Stimulated activated CD8-positive, alpha-beta memory T cell treated with anti-CD3 and anti-CD28 coated beads, Interleukin-12 subunit alpha, Interleukin-12 subunit beta, amount 100 ng/mL, for 4 hours (primary cell): ENCODE measurements at regions not wholly inside any gene's neighbourhood (a gene's known extent, or its start where the extent isn't known, plus 50 kb on each side); places are given as distances from the start of the nearest gene placed in this dataset.
"Not testable (repeated sequence)": the region's sequence is repeated elsewhere in the genome, so short reads cannot be mapped to it uniquely, and the experiment has no call there.

Source experiments
- DNase-seq: peaks from one replicate; pipeline ENCODE4 v3.0.0-alpha.2; 2020; ENCODE audit warnings: low read depth

DNA sequence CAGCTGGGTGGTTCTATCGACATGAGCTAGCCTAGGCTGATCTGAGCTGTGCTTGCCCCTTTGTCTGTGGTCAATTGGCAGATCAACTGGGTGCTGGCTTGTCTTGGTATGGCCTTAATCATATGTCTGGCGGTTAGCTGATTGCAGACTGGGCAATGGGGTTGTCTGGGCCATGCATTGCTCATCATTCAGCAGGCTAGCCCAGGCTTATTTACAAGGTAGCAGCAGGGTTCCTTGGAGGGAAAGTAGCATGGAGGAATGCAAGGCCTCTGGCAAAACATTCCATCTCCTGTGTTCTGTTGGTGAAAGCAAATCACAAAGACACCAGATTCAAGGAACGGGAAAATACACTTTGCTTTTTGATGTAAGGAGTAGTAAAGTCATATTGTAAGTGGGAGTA is 84.0 kb upstream of the IVNS1ABP start:
- DNase-seq: no peak

DNA sequence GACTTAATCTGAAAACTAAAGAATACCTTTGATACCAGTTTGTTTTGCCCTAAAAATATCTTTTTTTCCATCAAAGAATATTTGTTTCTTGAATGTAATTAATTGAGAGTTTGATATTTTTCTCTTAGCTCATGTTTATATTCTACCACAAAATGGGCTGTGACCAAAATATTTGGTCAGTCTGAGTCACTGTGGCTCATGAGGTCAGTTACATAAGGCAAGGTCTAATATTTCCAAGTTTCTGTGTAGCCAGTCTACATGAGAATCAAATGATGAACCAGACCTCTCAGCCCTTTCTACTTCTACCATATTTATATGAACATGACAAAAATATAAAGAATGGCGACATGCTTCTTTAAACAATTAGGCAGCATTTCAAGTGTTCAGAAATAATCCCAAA is 83.0 kb upstream of the IVNS1ABP start:
- no peak for DNase-seq

DNA sequence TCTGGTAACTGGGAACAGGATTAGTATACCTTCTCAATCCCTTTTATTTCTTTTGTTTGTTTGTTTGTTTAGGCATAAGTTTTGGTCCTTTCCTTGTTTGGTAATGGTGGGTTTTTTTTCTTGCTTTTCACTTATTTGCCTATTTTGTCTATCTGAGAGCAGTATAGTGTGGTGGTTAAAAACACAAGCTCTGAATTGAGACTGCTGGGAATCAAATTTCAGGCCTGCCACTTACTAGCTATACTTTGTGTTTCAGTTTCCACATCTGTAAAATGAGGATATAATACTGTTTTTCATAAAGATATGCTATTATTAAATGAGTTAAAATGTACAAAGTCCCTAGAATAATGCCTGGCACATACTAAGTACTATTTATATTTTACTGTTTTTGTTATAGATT is 81.6 kb upstream of the IVNS1ABP start:
- no peak for DNase-seq

DNA sequence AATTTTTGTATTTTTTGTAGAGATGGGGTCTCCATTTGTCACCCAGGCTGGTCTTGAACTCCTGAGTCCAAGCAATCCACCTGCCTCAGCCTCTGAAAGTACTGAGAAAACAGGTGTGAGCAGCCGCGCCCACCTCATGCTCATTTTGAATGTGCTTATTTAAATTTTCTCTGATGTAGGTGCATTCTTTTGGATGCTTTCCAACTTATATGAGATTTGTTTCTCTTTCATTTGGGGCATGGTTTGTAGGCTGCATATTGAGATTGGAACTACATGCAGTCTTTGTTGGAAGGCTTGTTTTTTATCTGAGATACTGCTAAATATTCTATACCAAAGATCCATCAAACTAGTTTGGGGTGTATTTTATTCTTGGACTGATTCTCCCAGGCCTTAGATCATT is 81.0 kb upstream of the IVNS1ABP start:
- no peak for DNase-seq

DNA sequence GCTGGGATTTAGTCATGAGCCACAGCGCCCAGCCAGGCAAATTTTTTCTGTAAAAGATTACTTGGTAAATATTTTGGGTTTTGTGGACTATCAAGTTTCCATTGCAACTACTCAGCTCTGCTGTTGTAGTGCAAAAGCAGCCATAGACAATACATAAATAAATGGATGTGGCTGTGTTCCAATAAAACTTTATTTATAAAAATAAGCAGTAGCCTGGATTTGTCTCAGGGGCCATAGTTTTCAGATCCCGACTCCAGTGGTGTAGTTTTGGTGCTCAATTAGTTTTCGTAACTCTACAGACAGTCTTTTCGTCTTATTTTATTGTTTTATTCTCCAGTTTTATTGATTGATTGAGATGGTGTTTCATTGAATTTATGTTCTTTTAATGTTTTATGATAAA is 80.1 kb upstream of the IVNS1ABP start:
- no peak for DNase-seq

DNA sequence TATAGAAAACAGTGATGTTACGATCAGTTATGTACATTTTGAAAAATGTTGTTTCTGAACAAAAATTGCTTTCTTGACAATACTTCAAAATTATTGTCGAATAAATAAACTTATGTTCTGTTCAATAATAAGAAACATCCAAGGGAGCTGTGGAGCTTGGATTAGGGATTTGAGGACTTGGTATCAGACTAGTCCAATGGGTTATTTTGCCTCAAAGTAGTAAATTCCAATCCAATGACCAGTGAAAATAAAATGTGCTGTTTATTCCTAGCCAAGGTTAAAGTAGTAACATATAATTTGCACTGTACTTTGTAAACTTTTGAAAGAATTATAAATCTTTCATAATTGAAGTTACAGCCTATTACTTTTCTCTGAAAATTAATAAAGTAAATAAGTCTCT is 79.1 kb upstream of the IVNS1ABP start:
- no peak for DNase-seq

DNA sequence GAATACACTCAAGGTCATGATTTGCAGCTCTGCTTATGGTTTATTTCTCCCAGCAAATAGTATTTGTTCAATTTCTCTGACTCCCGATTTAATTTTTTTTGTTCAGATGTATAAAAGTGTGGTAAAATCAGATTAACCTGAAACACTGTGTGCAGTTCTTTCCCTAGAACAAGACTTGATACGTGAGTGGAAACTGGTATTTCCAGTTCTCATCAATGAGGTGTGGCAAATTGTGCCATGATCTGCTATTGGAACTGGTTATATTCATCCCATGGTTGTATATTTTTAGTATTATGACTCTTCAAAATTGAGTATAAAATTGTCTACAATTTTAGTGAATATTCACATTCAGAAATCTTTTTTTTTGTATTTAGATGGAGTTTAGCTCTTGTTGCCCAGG is 76.8 kb upstream of the IVNS1ABP start:
- no peak for DNase-seq

DNA sequence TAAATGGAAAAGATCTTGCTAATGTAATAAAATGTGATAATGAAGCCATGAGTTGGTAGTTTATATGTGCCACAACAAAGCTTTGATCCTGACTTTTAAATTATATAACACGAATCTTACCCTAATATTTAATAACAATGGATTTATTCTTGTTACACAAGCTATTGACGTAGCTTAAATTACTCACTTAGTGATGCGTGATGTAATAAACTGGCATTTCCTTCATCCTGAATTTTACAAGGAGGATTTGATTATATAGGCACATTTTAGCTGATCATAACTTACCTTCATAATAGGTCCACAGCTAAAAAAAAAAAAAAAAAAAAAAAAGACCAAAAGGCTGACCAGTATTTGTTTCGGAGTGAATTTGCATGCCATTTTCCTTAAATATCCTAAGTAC is 76.2 kb upstream of the IVNS1ABP start:
- no peak for DNase-seq

DNA sequence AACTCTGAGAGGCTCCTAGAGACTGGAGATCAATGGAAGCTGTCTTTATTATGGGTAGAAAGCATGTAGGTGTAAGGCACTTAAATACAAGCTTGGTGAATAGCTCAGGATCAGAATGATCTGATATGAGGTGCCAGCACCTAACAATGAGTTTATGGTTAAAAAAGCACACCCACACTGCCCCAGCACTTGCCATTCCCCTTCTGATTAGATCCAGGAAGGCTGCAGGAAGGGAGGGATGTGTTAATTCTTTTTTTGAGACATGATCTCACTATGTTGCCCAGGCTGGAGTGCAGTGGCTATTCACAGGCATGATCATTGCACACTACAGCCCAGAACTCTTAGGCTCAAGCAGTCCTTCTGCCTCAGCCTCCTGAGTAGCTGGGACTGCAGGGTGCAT is 71.8 kb upstream of the IVNS1ABP start:
- DNase-seq: no peak

DNA sequence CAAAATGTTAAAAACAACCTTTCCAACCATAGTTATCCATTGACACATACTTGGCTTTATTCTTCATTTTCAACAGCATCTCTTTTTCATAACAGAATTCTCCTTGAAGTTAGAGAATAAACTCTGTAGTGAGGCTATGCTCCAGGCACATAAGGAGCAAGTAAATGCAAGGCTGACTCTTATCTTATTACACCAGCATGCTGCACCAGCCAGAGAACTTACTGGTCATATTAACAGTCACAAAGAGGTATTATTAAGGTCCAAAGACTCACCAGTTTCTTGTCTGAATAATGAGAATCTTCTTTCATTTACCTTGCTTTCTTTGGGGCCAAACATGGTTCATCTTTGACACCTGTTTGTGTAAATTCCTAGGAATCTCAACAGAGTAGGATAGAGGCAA is 71.3 kb upstream of the IVNS1ABP start:
- DNase-seq: no peak

DNA sequence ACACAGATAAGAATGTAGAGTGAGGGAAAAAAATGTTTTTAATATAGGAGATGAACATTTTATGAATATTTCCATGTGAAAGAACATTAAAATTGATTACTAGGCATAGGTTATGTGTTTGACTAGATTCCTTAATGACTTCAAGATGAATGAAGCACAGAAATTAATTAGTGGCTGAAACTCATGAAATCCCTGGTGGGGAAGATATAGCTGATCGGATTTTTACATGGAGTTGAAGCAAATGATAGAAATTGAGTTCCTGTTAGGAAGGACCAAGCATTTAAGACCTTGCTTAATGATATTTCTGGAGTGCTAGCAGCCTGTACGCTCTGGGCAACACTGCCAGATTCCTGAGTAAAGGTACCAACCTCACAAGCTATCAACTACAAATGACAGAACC is 68.9 kb upstream of the IVNS1ABP start:
- no peak for DNase-seq

DNA sequence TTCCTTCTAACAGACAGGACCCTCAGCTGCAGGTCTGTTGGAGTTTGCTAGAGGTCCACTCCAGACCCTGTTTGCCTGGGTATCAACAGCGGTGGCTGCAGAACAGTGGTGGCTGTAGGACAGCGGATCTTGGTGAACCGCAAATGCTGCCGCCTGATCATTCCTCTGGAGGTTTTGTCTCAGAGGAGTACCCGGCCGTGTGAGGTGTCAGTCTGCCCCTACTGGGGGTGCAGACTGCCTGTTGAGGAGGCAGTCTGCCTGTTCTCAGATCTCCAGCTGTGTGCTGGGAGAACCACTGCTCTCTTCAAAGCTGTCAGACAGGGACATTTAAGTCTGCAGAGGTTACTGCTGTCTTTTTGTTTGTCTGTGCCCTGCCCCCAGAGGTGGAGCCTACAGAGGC is 66.8 kb upstream of the IVNS1ABP start:
- not testable (repeated sequence) for DNase-seq

DNA sequence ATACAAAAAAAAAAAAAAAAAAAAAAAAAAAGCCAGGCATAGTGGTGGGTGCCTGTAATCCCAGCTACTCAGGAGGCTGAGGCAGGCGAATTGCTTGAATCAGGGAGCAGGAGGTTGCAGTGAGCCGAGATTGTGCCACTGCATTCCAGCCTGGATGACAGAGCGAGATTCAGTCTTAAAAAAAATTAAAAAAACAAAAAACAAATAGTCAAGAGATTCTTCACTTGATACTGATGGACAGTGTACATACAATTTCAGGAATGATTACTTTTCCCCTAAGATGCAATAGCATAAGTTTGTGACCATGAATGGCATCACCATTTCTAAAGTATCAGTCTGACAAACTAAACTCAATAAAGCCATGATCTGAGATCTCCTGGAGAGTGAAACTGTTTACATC is 60.8 kb upstream of the IVNS1ABP start:
- DNase-seq: no peak

DNA sequence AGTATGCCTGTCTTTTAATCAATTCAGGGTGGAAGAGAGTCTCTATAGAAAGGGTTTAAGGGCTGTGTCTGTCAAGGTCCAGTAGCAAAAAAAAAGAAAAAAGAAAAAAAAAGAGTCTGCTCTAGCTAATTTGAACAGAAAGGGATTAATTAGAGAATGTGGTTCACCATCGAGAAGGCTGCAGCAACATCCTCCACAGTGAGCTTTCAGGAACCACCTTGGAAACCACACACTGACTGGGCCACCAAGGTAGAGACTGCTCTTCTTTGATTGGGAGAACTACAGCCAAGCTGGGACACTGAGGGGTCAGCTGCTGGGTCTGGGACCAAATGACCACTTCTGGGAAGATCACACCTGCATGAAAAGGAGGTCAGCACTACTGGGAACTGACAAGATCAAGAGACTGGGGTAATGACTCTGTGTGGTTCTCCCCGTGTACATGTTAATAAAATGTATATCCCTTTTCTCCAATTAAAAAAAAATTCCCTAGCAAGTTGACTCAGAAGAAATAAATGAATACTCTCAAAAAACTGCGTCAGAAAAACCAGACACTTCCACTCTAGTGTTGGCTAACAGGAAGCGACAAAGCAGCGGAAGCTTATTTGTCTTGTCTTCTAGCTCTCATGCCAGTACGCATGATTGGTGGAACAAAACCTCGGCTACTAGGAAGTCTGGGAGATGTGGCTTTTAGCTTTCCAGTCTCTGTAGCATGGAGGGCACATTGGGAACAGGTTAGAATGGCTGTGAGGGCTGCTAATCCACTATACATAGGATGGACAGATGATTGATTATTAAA is 60.0 kb upstream of the IVNS1ABP start:
- no peak for DNase-seq

DNA sequence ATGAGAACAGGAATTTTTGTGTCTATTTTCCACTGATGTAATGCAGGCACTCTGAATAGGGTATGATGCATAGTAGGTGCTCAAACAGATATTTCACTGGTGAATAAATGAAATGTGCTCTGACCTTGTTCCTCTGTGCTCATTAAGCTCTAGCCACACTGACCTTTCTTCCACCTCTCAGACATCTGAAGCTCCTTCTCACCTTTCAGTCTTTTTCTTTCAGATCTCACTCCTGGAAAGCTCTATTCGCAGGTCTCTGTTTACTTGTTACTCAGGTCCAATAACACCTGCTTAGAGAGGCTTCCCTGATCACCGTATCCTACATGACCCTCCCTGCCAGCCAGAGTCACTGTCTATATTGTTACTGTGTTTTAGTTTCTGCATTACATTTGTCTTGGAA is 59.2 kb upstream of the IVNS1ABP start:
- DNase-seq: no peak

DNA sequence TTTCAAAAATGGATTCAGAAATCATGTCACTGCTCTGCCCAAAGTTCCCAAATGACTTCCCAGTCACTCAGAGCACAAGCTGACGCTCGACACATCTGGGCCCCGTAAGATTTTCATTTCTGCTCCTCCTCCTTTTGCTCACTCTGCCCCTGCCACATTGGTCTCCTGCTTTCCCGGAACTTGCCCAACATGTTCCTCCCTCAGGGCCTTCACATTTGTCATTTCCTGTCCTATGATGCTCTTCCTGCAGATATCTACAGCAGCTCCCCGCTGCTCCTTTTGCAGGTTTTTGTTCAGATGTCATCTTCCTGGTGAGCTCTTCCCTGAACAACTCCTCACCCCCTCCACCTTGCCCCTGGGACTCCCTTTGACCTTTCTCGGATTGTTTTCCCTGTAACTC is 58.5 kb upstream of the IVNS1ABP start:
- DNase-seq: no peak

DNA sequence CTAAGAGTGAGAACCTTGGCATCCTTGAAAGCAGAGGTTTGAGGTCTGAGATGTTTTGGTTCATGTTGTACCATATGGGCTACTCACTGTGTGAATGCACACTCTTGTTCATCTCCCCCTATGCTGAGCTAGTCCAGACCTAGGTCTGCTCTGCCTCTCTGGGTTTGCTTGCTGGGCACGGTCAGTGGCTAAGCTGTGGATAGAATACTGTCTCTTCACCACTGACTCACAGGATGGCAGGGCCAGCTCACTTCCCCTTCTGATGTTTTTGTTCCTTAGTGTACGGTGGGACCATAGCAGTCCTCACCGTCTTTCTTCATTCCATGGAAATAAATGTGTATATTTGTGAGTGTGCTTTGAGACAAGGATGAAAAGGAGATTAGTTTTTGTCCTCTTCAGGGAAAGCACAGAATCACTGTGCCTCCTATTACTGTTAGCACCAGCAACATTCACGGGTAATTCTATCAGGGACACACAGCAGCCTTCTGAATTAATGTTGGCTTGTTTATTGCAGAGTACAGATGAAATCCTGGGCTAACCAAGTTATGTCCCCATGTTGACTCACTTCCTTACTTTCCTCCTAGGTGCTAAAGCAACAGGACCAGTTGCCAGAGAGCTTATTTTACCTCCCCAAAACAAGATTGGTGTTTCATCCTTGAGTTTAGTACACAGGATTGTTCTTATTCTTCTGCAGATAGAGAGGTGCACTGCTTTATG is 56.9 kb upstream of the IVNS1ABP start:
- DNase-seq: no peak

DNA sequence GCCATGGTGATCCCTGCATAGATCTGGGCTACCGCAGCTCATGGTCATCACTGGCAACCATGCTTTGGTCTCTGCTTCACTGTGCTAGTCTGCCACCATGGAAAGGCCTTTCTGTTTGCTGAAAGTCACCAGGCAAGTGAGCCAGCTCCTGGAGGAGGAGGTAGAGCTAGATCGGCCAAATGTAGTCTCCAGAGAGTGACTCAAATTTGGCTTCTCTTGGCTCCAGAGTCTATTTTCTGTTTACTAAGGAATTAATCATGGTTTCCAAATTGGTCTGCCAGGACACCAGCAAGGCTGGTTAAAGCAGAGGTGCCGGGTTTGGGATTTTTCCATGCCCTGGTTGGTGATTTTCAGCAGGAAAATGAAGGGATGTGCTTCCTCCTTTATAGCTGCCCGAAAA is 52.7 kb upstream of the IVNS1ABP start:
- no peak for DNase-seq

DNA sequence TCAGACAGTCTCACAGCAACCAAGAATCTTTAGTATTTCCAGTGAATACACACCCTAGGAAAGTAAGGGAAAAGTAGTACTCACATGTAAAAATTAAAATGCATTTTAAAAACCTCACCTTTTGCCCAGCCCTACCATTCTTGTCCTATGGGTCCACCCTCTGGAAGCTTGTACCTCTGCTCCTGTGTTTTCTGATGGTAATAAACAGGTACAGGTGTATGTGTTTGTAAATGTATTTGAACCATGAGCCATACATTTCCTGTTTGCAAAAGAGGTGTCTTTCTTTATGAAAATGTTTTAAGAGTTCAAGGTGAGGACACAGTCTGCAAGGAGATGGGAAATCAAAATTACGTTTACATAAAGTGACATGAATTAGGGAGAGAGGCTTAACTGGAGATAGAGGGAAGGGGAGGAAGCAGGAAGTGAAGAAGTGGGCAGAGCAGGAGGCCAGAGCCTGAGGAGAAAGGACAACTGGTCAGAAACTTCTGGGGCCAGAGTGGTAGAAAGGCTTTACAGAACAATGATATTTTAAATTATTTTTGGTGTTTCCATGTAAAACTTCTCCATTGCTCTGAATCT is 52.0 kb upstream of the IVNS1ABP start:
- DNase-seq: no peak

DNA sequence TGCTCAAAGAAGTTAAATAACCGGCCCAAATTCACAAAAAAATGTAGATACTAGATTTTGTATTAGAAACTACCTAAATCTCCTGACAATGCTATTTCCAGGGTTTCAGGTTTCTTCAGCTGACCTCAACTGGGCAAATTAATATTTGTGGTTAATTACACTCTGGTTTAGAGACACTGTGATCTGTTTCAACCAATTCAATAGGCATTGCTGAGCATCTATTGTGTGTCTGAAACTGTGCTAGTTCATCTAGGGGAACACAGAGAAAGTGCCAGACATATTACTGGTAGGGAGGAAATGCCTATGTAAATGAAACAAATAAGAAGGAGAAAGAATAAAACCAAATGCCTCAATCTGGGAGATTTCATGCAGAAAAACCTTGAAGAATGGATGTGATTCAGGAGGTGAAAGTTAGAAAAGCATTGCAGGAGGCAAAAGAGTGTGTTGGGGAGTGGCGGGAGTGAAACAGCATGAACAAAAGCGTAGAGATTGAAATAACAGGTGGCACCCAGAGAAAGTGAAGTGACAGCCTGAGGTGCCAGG is 51.3 kb upstream of the IVNS1ABP start:
- no peak for DNase-seq

DNA sequence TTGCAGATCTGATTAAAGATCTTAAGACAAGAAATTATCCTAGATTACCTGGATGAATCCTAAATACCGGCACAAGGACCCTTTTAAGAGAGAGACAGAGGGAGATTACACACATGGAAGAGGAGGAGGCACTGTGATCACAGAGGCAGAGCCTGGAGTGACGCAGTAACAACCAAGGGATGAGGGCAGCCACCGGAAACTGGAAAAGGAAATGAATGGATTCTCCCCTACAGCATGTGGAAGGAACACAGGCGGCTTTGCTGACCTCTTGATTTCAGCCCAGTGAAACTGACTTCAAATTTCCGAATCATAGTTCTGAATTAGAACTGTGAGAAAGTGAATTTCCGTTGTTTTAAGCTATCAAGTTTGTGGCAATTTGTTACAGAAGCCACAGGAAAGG is 50.2 kb upstream of the IVNS1ABP start:
- no peak for DNase-seq
